ENCODE measurements at regions not wholly inside any gene's neighbourhood (a gene's known extent, or its start where the extent isn't known, plus 50 kb on each side); places are given as distances from the start of the nearest gene placed in this dataset.

DNA sequence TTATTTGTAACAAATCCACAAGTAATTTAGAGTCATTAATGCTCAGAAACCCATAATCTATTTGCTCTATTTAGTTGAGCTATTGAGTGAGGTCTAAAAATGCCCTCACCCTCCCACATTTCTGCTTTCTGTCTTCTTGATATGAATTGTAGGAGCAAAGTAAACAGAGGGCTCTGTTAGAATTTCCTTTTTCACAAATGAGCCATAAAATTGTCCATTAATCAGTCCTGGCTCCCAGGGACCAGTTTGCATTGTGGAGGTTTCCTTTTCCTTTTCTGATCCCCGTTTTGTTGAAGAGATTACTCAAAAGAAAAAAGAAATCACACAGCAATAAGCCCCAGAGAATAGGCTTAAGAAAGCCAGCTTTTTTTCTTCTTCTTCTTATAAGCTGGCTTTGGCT is 476.7 kb downstream of the EPHA4 start:
- TF ChIP-seq, protein P1, sequence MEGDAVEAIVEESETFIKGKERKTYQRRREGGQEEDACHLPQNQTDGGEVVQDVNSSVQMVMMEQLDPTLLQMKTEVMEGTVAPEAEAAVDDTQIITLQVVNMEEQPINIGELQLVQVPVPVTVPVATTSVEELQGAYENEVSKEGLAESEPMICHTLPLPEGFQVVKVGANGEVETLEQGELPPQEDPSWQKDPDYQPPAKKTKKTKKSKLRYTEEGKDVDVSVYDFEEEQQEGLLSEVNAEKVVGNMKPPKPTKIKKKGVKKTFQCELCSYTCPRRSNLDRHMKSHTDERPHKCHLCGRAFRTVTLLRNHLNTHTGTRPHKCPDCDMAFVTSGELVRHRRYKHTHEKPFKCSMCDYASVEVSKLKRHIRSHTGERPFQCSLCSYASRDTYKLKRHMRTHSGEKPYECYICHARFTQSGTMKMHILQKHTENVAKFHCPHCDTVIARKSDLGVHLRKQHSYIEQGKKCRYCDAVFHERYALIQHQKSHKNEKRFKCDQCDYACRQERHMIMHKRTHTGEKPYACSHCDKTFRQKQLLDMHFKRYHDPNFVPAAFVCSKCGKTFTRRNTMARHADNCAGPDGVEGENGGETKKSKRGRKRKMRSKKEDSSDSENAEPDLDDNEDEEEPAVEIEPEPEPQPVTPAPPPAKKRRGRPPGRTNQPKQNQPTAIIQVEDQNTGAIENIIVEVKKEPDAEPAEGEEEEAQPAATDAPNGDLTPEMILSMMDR (IDR thresholded peaks at IDR 0.05): no peak
- no peak for TF ChIP-seq POLR2A (IDR thresholded peaks at IDR 0.05)

Measured in transverse colon (tissue), 3 donors.